ENCODE measurements at regions not wholly inside any gene's neighbourhood (a gene's known extent, or its start where the extent isn't known, plus 50 kb on each side); places are given as distances from the start of the nearest gene placed in this dataset.

DNA sequence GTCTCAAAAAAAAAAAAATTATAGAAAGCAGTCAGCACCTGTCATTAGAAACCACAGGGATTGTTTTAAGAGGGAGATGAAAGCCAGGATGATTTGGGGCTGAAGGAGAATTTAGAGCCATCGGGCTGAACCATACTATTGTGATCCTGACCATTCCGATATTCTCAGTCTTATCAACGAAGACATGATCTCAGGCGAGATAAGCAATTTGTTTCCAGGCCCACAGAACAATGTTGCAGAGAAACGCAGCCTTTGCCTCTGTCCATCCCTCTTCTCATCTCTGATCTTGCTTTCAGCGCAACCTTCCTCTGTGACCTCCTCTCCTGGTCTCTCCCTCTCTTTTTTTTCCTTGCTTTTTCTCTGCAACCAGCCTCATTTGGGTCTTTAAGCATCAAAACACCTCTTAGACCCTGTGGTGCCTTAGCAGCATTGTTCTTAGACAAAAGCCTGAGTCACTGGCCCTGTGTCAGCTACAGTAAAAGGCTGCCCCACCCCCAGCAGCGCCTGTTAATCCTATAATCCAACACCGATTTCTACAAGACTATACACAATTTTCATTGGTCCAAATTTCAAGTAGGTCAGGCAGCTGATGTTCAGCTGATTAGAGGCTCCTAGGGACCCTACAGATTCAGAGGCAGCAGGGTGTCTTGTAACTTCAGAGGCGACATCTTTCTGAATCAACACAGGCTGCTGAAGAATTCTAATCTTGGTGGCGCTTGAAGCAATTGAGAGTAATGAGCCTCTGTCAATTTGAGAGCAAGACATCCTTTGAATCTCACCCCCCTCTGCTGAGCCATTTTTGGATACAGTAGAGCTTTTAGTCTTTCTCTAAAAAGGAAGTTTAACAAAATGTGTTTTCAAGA, 206.0 kb downstream of the NCK2 start:
- no peak overlapping the region for H3K4me3 ChIP-seq (ENCODE audit: low read depth, low read length)
- in situ Hi-C loops (cut with HindIII; ENCODE audit: low sequenced_read_pairs) = no loop called here
- TF ChIP-seq, protein P1, sequence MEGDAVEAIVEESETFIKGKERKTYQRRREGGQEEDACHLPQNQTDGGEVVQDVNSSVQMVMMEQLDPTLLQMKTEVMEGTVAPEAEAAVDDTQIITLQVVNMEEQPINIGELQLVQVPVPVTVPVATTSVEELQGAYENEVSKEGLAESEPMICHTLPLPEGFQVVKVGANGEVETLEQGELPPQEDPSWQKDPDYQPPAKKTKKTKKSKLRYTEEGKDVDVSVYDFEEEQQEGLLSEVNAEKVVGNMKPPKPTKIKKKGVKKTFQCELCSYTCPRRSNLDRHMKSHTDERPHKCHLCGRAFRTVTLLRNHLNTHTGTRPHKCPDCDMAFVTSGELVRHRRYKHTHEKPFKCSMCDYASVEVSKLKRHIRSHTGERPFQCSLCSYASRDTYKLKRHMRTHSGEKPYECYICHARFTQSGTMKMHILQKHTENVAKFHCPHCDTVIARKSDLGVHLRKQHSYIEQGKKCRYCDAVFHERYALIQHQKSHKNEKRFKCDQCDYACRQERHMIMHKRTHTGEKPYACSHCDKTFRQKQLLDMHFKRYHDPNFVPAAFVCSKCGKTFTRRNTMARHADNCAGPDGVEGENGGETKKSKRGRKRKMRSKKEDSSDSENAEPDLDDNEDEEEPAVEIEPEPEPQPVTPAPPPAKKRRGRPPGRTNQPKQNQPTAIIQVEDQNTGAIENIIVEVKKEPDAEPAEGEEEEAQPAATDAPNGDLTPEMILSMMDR (IDR thresholded peaks at IDR 0.05; ENCODE audit: low read depth, low read length) = no peak
- DNase-seq (ENCODE audit: low read depth, low spot score) = peak; percentile 3

DNA sequence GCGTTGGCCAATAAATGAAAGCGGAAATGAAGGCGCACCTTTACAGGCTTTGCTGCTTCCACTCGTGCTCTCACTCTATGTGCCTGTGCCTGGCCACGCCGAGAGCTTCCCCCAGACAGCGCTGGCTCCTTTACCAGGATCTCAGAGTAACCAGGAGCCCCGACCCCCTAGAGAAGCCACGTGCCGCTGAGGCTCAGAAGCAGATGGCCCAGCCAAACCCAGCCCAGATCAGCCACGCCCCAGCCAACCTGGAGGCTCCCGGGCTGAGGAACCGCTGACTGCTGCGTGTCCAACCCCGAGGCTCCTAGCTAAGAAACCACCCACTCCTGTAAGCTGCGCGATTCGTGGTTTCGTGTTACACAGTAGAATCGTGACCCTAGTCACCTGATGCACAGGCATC, 199.3 kb downstream of the NCK2 start:
- no peak overlapping the region for H3K4me3 ChIP-seq (ENCODE audit: low read depth, low read length)
- TF ChIP-seq, protein P1 (IDR thresholded peaks at IDR 0.05; ENCODE audit: low read depth, low read length) = no peak
- no peak for DNase-seq (ENCODE audit: low read depth, low spot score)
- in situ Hi-C loops (cut with HindIII; ENCODE audit: low sequenced_read_pairs) = no loop called here

Data from astrocyte of the spinal cord (primary cell).